ENCODE measurements at regions not wholly inside any gene's neighbourhood (a gene's known extent, or its start where the extent isn't known, plus 50 kb on each side); places are given as distances from the start of the nearest gene placed in this dataset.

DNA sequence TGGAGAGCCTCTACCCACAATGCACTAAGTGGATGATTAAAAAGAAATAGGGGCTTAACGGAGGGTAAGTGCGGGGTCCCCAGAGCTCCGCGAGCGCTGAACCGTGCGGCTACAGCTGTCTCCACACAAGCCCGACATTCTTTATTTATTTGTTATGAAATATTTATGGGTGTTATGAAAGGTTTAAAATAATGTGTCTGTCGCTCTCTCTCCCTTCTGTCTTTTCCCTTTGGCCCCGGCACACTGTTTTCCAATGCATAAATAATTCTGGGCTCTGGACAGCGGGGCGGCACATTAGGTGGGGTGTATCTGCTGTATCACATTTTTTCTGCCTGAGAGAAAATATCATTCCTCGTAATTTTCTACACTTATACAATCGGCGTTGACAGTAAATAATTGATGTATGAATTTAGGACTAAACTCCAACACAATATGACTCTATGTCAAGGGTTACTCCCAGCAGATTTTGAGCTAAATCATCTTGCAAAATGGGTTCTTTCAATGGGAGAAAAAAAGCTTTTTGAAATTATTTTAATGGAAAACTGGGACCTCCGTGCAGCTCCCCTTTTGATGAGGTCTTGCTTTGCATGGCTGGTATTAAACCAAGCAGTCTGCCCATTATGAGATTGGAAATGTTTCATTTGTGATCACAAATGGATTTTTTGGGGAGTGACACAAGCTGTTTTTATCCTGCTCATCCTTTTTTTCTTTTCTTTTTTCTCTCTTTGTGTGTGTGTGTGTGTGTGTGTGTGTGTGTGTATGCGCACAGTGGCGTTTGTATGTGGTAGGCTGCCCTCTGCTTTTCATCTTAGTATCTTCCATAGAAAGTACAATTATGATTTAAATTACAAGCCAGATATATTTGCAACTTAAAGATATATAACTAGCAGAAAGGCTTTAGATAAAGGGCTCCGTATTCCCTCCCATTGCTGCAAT lies 370.6 kb upstream of the IRX4 start:
- in situ Hi-C loops (cut with HindIII; ENCODE audit: low sequenced_read_pairs): no loop called here
- DNase-seq (ENCODE audit: low spot score): no peak

DNA sequence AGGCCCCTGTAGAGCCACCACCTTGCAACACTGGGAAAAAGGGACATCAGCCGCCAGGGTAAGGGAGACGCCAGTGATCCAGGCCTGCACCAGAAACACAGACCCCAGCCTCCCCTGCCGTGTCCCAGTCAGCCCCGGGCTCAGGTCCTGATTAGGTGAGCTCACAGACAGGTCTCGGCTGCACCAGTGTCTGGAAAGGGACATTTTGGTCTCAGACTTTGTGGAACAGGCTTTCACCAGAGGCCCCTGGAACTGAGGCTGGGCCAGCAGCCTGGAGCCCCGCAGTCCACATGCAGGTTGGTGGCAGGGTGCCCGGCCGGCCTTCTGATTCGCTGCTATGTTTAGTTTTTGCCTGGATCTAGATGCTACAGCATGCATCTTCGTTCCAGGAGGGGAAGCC lies 369.0 kb upstream of the IRX4 start:
- in situ Hi-C loops (cut with HindIII; ENCODE audit: low sequenced_read_pairs): no loop called here
- peak; percentile 3 for DNase-seq (ENCODE audit: low spot score)

DNA sequence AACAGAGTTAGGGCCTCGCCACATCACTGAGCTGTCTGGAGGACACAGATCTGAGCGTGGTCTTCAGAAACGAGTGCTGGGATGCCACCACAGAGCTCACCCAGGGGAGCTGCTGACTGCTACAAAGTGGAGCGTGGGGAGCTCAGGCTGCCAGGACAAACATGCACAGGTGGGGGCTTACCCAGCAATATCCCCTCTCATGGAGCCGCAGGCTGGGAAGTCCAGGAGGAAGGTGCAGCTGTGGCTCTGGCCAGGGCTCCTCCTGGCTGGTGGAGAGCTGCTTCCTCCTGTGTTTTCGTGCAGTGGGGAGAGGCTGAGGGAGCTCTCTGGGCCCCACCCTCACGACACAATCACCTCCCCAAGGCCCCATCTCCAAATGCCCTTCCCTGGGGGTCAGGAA lies 368.6 kb upstream of the IRX4 start:
- in situ Hi-C loops (cut with HindIII; ENCODE audit: low sequenced_read_pairs): no loop called here
- no peak for DNase-seq (ENCODE audit: low spot score)

DNA sequence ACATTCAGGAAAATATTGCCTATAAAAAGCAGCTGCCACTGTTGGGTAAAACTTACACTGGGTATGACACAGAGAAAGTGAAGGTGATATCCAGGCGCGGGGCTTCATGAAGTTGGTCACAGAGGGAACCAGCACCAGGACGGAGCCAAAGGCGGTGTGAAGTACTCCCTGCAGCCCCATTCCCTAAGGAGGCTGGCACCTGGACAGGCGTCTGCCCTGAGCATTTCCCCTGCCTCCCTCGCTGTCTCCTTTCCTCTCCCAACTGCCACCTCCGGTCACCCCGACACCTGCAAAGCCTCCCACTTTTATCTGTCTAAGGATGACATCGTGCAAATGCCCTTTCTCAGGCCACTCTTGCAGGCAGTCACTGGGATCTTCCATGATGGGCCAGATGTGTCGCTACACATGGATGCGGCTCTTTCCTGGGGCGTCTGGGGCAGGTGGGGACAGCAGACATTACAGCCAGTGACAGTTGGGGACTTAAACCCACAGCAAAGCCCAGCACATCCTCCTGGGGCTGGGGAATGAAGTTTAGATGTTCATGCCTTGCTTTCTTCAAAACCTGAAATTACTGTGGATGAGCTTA lies 367.7 kb upstream of the IRX4 start:
- in situ Hi-C loops (cut with HindIII; ENCODE audit: low sequenced_read_pairs): no loop called here
- no peak for DNase-seq (ENCODE audit: low spot score)

DNA sequence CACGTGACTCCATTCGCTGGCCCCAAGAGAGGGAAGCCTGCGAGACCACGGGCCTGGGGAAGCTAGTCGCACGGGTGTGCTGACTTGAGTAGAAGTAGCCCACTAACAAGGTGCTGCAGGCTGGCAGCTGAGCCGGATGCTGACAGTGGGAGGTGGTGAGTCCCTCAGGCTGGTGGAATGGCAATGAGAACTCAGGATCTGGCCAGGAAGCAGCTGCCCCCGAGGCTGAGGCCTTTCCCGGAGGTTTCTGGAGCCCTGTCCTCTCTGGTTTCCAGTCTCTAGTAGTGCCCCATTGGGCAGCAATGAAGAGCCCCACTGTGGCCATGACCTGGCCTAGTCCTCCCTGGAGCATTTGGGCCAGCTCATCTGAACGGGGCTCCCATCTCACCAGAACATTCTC lies 366.7 kb upstream of the IRX4 start:
- in situ Hi-C loops (cut with HindIII; ENCODE audit: low sequenced_read_pairs): no loop called here
- DNase-seq (ENCODE audit: low spot score): no peak

DNA sequence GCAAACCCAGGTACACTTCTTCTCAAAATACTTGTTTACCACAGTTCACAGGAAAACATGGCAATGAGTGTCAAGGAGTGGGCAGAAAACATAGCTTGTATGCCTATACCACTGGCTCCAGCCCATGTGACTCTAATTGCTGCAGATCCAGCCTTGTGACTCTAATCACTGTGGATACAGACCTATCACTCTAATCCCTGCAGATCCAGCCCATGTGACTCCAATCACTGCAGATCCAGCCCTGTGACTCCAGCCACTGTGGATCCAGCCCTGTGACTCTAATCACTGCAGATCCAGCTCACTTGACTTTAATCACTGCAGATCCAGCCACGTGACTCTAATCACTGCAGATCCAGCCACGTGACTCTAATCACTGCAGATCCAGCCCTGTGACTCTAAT lies 366.3 kb upstream of the IRX4 start:
- DNase-seq (ENCODE audit: low spot score): no peak
- in situ Hi-C loops (cut with HindIII; ENCODE audit: low sequenced_read_pairs): no loop called here

DNA sequence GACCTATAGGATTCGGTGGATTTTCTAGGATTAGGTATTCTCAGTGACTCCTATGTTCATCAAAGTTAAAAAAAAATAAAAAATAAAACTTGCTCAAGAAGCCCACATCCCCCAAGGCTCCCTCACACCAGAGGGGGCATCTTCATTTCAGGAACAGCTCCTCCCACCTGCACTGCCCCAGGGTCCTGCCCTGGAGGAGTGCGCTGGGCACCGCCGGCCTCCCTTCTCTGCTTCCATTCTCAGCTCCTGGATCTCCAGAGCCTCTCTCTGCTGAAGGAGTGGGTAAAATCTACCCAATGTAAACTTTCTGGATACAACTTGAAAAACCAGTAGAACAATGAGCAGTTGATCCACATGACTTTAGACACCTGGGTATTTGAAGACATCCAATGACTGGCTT lies 359.8 kb upstream of the IRX4 start:
- no peak for DNase-seq (ENCODE audit: low spot score)
- in situ Hi-C loops (cut with HindIII; ENCODE audit: low sequenced_read_pairs): no loop called here

DNA sequence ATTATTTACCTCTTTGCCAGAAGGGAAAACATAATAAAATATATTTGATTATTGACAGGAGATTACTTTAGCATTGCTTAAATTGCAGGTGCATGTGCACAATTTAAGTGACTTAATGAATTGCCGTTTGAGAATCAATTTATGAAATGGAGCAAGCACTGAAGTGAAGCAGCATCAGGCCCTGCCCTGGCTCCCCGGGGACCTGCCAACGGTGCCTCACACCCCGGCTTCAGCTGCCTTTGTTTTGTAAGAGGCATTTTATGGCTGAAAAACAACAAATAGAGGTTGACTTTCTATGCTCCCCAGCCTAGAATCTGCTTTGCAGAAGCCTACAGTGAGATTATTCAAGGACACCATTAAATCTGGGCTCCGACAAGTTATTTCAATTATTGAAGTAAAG lies 359.1 kb upstream of the IRX4 start:
- no peak for DNase-seq (ENCODE audit: low spot score)
- in situ Hi-C loops (cut with HindIII; ENCODE audit: low sequenced_read_pairs): no loop called here

DNA sequence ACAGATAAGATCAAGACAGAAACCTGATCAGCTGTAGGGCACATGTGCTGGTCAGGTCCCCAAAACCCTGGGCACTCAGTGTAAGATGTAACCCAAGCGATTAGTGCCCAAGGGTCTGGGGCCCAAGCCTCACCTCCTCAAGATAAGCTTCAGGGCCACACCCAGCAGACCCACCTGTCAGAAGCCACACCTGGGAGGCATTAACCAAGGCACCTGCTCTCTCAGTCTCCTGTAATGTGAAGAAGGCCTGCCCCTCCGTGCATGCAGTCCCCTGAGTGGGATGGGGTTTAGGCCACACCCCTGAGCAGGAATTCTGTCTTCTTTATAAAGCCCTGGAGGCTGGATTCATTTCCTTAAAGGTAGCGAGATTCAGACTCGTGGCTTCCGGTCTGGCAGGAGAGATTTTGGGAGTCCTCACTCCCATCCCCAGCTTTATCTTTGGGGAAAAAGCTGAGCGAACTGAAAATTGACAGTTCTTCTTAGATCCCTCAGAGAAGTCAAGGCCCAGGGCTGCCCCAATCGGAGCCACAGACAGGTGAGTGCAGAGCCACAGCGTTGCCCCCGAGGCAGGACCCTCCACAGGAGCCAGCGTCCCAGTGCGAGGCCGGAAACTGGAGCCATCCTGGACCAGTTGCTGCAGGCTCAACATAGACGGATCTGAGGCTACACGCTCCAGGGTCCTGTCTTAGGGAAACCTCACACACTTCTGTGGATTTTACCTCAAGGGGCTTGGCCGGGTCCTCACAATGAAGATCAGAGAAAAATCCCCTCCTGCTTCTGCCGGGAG lies 357.6 kb upstream of the IRX4 start:
- no peak for DNase-seq (ENCODE audit: low spot score)
- in situ Hi-C loops (cut with HindIII; ENCODE audit: low sequenced_read_pairs): no loop called here

DNA sequence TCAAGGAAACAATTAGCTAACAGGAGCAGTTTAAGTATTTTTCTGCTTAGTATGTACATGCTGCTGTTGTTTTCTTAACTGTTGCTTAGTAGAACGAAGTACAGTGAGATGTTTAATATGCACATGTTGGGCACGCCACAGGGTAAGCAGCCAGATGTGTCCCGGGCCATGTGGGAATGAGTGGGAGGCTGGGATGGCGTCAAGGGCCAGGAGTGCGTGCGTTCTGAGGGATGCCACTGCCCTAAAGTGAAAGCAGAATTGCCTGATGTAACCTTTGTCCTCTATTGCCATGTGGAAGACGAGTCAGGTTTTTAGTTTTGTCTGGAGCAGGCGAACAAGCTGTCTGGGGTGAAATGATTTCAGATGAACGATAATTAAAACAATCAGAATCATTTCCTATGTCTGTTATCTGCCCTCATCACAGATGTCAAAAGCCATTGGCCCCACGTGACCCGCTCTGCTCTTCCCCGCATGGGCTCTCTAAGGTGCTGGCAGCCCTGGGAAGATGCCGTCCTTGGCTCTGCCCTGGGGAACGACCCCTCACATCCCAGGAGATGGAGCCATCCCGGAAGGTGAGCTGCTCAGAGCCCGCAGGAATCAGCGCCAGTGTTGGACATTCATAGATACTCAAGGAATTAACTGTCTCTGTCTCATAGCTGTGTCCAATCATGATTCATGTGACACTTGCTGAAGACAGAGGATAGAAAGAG lies 356.6 kb upstream of the IRX4 start:
- DNase-seq (ENCODE audit: low spot score): no peak
- in situ Hi-C loops (cut with HindIII; ENCODE audit: low sequenced_read_pairs): no loop called here

DNA sequence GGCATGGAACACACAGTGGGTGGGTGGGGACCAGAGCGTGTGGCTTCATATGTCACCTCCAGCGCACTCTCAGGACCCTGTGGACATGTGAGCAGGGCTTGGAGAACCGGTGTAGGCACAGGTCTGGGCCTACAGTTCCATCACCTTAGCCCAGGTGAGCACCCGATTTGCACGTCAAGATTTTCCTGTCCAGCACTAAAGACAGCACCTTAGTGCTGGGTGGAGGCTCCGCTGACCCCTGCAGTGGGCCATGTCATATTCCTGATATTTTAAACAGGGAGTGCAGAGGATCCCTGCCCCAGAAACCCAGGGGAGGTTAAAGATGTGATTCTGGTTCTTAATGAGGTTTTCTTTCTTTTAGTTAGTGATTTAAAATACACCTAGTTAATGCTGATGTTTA lies 356.0 kb upstream of the IRX4 start:
- in situ Hi-C loops (cut with HindIII; ENCODE audit: low sequenced_read_pairs): no loop called here

DNA sequence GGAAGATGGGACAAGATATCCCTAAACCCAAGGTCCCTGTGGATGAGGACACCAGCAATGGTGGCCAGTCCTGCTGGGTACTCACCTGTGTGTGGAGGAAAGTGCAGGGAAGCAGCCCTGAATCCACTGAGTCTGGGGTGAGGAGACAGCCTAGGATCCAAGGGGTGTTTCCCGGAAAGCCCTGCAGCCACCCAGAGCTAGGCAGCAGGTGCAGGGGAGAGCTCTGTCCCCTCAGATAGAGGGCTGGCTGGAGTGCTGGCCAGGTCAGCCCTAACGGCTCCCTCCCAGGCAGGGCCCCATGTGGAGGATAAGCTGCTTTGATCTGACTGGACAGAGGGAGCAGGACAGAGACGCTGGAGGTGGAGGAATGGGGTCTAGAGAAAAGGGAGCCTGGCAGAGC lies 344.7 kb upstream of the IRX4 start:
- in situ Hi-C loops (cut with HindIII; ENCODE audit: low sequenced_read_pairs): no loop called here
- no peak for DNase-seq (ENCODE audit: low spot score)

More for the DNA sequence above, 356.0 kb upstream of the IRX4 start:
- DNase-seq (ENCODE audit: low spot score): no peak

DNA sequence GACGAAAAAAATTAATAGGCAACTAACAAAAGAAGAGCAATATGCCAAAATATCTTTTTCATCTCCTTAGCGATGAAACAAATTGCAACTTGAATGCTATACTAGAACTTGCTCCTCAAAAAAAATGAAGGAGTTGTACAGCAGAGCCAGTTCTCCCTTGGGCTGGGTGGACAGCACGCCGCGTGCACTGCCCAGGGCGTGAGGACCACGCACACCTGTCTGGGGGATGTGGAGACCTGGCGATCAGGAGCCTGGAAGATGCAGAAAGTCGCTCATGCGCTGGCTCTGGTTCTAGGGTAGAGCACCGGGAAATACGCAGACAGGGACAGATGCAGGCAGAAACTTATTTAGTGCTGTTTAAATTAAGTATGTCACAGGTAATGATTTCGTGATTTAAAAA lies 342.0 kb upstream of the IRX4 start:
- DNase-seq (ENCODE audit: low spot score): no peak
- in situ Hi-C loops (cut with HindIII; ENCODE audit: low sequenced_read_pairs): no loop called here

DNA sequence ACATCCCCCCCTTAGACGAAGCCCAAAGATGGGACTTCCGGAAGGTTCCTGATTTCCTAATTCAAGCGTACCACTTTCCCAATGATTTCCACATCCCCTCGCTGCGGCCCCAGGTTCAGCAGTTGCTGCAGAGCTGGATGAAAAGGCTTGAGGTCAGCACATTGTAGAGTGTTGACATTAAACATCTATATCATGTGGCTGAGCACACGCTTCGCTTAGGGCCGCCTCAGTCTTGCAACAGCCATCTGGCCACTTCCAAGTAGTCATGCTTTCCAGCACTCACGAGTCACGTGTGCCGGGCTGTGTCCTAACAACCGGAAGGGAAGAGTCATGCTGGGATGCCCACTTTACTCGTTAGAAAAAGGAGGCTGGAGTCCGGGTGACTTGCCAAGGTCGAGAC lies 340.6 kb upstream of the IRX4 start:
- no peak for DNase-seq (ENCODE audit: low spot score)
- in situ Hi-C loops (cut with HindIII; ENCODE audit: low sequenced_read_pairs): no loop called here

DNA sequence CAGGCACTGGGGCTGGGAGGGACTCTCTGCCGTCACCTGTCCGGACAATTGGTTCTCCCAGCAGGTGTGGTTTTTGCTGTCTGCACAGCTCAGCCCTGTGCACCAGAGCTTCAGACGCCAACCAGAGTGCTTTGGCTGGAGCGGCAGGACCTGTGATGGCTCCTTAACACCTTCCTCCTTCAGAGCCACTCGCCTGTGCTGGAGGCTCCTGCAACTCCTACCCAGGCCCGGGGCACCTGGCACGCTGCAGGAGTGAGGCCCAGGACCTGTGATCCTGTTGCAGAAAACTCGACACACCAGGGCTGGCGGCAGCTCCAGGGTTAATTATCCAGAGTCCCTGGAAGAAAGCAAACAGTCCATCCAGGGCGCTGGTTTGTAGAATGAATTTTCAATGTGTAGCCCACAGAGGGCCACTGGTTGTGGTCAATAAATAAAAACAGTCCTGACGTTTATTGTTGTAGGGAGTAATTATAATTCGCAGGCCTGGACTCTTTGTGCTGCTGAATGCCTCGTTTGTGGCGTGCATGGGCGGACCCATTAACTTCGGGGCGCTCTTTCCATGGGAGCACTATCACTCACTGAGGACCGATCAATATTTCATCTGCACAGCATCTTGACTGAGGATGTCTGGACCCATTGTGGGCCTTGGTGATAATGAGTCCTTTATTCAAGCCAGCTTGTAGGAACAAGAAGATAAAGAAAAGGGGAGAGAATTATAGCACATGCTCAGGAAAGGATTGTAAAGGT lies 339.7 kb upstream of the IRX4 start:
- no peak for DNase-seq (ENCODE audit: low spot score)
- in situ Hi-C loops (cut with HindIII; ENCODE audit: low sequenced_read_pairs): no loop called here

DNA sequence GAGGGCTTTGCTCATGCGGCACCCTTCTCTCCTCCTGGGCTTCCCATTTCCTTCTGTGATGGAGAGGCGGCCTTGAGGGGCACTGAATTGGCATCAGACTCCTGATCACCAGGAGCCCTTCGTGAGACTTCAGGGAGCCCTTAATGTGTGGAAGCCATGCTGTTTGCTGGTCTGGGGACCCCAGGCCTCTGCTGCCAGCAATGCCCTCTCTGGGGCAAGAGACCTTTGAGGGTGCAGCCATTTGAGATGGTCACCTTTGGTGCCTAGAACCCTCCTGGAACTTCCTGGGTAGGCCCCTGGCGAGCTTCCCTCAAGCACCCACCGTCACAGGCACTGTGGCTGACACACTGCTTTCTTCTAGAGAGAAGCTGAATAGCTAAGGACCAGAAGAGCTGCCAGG lies 338.7 kb upstream of the IRX4 start:
- no peak for DNase-seq (ENCODE audit: low spot score)
- in situ Hi-C loops (cut with HindIII; ENCODE audit: low sequenced_read_pairs): no loop called here

DNA sequence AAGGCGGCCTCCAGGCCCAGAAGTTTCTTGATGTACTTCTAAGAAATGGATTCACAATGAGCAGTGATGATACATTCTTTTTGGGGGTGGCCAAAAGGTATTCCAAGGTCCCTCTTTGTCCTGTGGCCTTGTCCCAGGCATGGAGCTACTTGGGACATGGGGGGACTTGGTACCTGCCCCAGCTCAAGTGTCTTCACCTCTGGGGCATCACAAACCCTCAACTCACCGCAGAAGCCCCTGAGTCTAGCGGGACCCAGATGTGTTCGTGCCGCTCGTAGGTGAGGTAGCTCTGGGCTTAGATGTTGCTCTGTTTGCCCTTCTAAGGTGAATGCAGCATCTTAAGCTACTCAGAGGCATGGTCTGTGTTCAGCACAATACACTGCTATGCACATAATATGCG lies 338.0 kb upstream of the IRX4 start:
- no peak for DNase-seq (ENCODE audit: low spot score)
- in situ Hi-C loops (cut with HindIII; ENCODE audit: low sequenced_read_pairs): no loop called here

DNA sequence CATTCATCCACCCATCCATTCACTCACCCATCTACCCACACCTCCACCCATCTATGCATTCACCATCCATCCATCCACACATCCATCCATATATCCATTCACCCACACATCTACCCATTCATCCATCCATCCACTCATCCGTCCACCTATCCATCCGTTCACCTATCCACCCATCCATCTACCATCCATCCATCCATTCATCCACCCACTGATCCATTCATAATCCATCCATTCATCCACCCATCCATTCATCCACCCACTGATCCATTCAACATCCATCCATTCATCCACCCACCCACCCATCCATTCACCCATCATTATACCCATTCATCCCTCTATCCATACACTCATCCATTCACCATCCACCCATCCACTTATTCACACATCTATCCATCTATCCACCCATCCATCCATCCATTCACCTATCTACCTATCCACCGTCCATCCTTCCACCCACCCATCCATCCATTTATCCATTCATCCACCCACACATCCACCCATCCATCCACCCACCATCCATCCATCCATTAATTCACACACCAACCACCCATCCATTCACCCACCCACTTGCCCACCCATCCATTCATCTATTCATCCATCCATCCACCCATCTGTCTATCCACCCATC lies 336.5 kb upstream of the IRX4 start:
- DNase-seq (ENCODE audit: low spot score): no peak
- in situ Hi-C loops (cut with HindIII; ENCODE audit: low sequenced_read_pairs): no loop called here

DNA sequence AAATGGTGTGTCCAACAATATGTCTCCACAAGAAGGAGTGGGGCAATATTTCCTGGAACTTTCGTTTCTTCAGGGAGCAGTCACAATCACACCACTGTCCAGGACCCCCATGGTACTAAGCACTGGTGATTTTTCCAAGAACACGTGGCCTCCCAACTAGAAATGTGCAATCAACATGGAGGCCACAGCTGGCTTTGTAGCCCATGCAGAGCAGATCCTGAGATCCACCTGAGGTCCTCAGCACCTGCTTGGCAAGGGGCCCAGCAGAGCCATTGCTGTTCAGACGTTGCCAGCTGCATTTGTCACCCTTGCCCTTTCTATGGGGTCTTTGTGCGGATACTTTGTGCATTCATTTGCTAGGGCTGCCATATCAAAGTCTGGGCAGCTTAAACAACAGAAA lies 334.5 kb upstream of the IRX4 start:
- no peak for DNase-seq (ENCODE audit: low spot score)
- in situ Hi-C loops (cut with HindIII; ENCODE audit: low sequenced_read_pairs): no loop called here
